ENCODE measurements at regions not wholly inside any gene's neighbourhood (a gene's known extent, or its start where the extent isn't known, plus 50 kb on each side); places are given as distances from the start of the nearest gene placed in this dataset.

GRCh38 chr9:81423589-81424326, 265.6 kb downstream of the TLE1 start:
- BruUV-seq (replicated peaks) = no TSS peak

More at GRCh38 chr9:81423589-81424326, 265.6 kb downstream of the TLE1 start:
- Histone ChIP-seq H3K27me3 (ENCODE audit: control insufficient read depth in 1 of 2, insufficient read depth in 2 of 2, low read length in 2 of 2) (no peaks in the 10 kb centered on the region), H3K4me1 (ENCODE audit: insufficient read depth, low read length) (no peaks in the 10 kb centered on the region), H2AFZ (ENCODE audit: low read length) (no peak overlapping the region), H3K9ac (ENCODE audit: insufficient read depth, low read depth, low read length) (no peak overlapping the region), H3K36me3 (replicated peaks in 1 of 2; ENCODE audit: control insufficient read depth in 1 of 2, insufficient read depth in 2 of 2, low read length in 2 of 2) (no peaks in the 10 kb centered on the region), H3K79me2 (ENCODE audit: insufficient read depth, low read length) (no peaks in the 10 kb centered on the region), H3K9me3 (ENCODE audit: low read length) (peaks cover 19% of the 10 kb centered on the region), H4K20me1 (ENCODE audit: insufficient read depth, low read length) (no peaks in the 10 kb centered on the region), H3K27ac (ENCODE audit: extremely low read length, insufficient read depth, low read length) (no peak overlapping the region), H3K4me3 (replicated peaks in 1 of 3; ENCODE audit: insufficient read depth in 1 of 3, low read depth in 2 of 3, low read length in 3 of 3) (no peak overlapping the region), H3K4me2 (ENCODE audit: low read depth, low read length) (no peak overlapping the region)
- intact Hi-C loops (cut with micrococcal nuclease; ENCODE audit: unreplicated experiment) (no loop called here), in situ Hi-C loops (cut with HindIII; ENCODE audit: extremely low pct_ligation_motif_present, low pct_unique_long_range_greater_than_20kb) (no loop called here)
- POLR2A ChIA-PET = no interaction called here
- CTCF ChIA-PET (ENCODE audit: low intra/inter-chr PET ratio, low total read pairs) = no interaction called here
- DNase-seq (ENCODE audit: low spot score) = no peak
- TF ChIP-seq ZSCAN22 (CRISPR knock-in tag; IDR thresholded peaks at IDR 0.05) (no peak), SAP130 (CRISPR knock-in tag; IDR thresholded peaks at IDR 0.05; ENCODE audit: low read depth) (no peak), HOMEZ (CRISPR knock-in tag; IDR thresholded peaks at IDR 0.05; ENCODE audit: low read depth) (no peak), HMGXB4 (CRISPR knock-in tag; IDR thresholded peaks at IDR 0.05; ENCODE audit: borderline replicate concordance in 1 of 2, low read depth in 1 of 2) (no peak), RXRA (CRISPR knock-in tag; IDR thresholded peaks at IDR 0.05) (no peak), DNMT1 (CRISPR knock-in tag; IDR thresholded peaks at IDR 0.05) (no peak), PRPF4 (IDR thresholded peaks at IDR 0.05; ENCODE audit: low read depth, low read length, poor library complexity, severe bottlenecking) (no peak), CREB1 (IDR thresholded peaks at IDR 0.05) (no peak), CREB1 (CRISPR knock-in tag; IDR thresholded peaks at IDR 0.05) (no peak), ZNF678 (CRISPR knock-in tag; IDR thresholded peaks at IDR 0.05) (no peak), HES4 (CRISPR knock-in tag; IDR thresholded peaks at IDR 0.05; ENCODE audit: borderline replicate concordance) (no peak), ZFP91 (CRISPR knock-in tag; IDR thresholded peaks at IDR 0.05; ENCODE audit: borderline replicate concordance) (no peak), ZBTB38 (CRISPR knock-in tag; IDR thresholded peaks at IDR 0.05) (no peak), PAF1 (CRISPR knock-in tag; IDR thresholded peaks at IDR 0.05) (no peak), PATZ1 (CRISPR knock-in tag; IDR thresholded peaks at IDR 0.05) (no peak)
- no peak for ATAC-seq
- no peak for FAIRE-seq
